H1 (cell line): ENCODE measurements at regions not wholly inside any gene's neighbourhood (a gene's known extent, or its start where the extent isn't known, plus 50 kb on each side); places are given as distances from the start of the nearest gene placed in this dataset.

Experiments used
- CTCF ChIA-PET: fragments of 300-600 bp; sonication (Branson Sonifier 250); formaldehyde crosslinking; loops from one replicate; lab custom pipeline; 2021; ENCODE audit not compliant: partially characterized antibody; lab: Charles Lee
- POLR2A ChIA-PET: fragments of 300-600 bp; sonication (Branson Sonifier 250); formaldehyde crosslinking; loops from one replicate; lab custom pipeline; 2021; ENCODE audit warnings: inconsistent platforms; ENCODE audit not compliant: partially characterized antibody; lab: Charles Lee
- DNase-seq, 2 experiments: peaks; one replicate each; pipeline versions ENCODE4 v3.0.0 to v3.0.0-alpha.2; 2010 to 2022; ENCODE audit warnings: low spot score in 2 of 2, low read depth in 1 of 2, mixed read lengths in 1 of 2
- FAIRE-seq: peaks from 2 replicates; lab custom pipeline; 2011; peaks lifted over from hg19 to GRCh38; lab: Jason Lieb, UNC
- H2AFZ ChIP-seq: 2 replicates; pipeline ENCODE4 v1.8.1; 2012; ENCODE audit warnings: low read length, inconsistent platforms
- H2AK5ac ChIP-seq: 2 replicates; pipeline ENCODE4 v1.6.1; 2013; ENCODE audit warnings: low read depth, low read length
- H2BK120ac ChIP-seq: replicated peaks from 2 replicates; pipeline ENCODE3; 2013; ENCODE audit warnings: low read depth, low read length, inconsistent platforms
- H2BK12ac ChIP-seq: 2 replicates; pipeline ENCODE4 v1.6.1; 2013; ENCODE audit warnings: low read depth, low read length
- H2BK15ac ChIP-seq: 2 replicates; pipeline ENCODE4 v1.6.1; 2013; ENCODE audit warnings: low read length
- H2BK20ac ChIP-seq: 2 replicates; pipeline ENCODE4 v1.6.1; 2013; ENCODE audit warnings: low read length
- H2BK5ac ChIP-seq: 2 replicates; pipeline ENCODE4 v1.6.1; 2013; ENCODE audit warnings: low read depth, low read length
- H3K14ac ChIP-seq: 2 replicates; pipeline ENCODE4 v1.6.1; 2013; ENCODE audit warnings: inconsistent platforms; ENCODE audit not compliant: insufficient read length
- H3K18ac ChIP-seq: 2 replicates; pipeline ENCODE4 v1.6.1; 2013; ENCODE audit warnings: low read length; ENCODE audit errors: extremely low read depth
- H3K23ac ChIP-seq: 2 replicates; pipeline ENCODE4 v1.6.1; 2013; ENCODE audit warnings: inconsistent platforms; ENCODE audit not compliant: insufficient read length
- H3K23me2 ChIP-seq: 2 replicates; pipeline ENCODE4 v1.6.1; 2013; ENCODE audit warnings: low read depth, low read length
- H3K27ac ChIP-seq: 2 replicates; pipeline ENCODE4 v1.6.1; 2011; ENCODE audit warnings: low read depth, low read length, inconsistent platforms
- H3K27me3 ChIP-seq, 4 experiments: replicated peaks in 1 of 4; 1 replicate in 1 of 4; 2 replicates in 3 of 4; pipeline versions ENCODE4 v1.6.1 to v1.8.1; 2011 to 2013; ENCODE audit warnings: low read length in 3 of 4, mild to moderate bottlenecking in 3 of 4, inconsistent platforms in 2 of 4, mixed read lengths in 2 of 4, moderate library complexity in 1 of 4; ENCODE audit not compliant: control insufficient read depth in 3 of 4, insufficient read depth in 3 of 4; ENCODE audit errors: extremely low read depth in 1 of 4
- H3K36me3 ChIP-seq, 4 experiments: 2 replicates each; pipeline versions ENCODE4 v1.6.1 to v1.8.1; 2011 to 2013; ENCODE audit warnings: mild to moderate bottlenecking in 4 of 4, low read length in 3 of 4, moderate library complexity in 2 of 4, control low read depth in 1 of 4, inconsistent platforms in 1 of 4; ENCODE audit not compliant: insufficient read depth in 4 of 4, control insufficient read depth in 2 of 4
- H3K4ac ChIP-seq: replicated peaks from 2 replicates; pipeline ENCODE3; 2013; ENCODE audit warnings: low read length, low read depth, mixed read lengths, inconsistent platforms; ENCODE audit not compliant: insufficient read length
- H3K4me1 ChIP-seq, 4 experiments: replicated peaks in 1 of 4; 1 replicate in 1 of 4; 2 replicates in 3 of 4; pipeline versions ENCODE4 v1.6.1 to v1.8.1; 2011 to 2013; ENCODE audit warnings: low read length in 3 of 4, inconsistent platforms in 2 of 4, mixed read lengths in 1 of 4; ENCODE audit not compliant: insufficient read depth in 4 of 4, control insufficient read depth in 3 of 4
- H3K4me2 ChIP-seq, 2 experiments: 2 replicates each; pipeline versions ENCODE4 v1.6.1 to v1.8.1; 2011 to 2013; ENCODE audit warnings: low read depth in 2 of 2, low read length in 2 of 2, control low read depth in 1 of 2, inconsistent platforms in 1 of 2, mild to moderate bottlenecking in 1 of 2; ENCODE audit not compliant: insufficient read depth in 1 of 2
- H3K4me3 ChIP-seq, 4 experiments: fragments of 200-600, 300-600 bp in 1 of 4; sonication (generic), shearing (Covaris generic), sonication (Bioruptor Twin) in 1 of 4; 2 replicates each; pipeline versions ENCODE4 v1.5.1 to v1.8.1; 2011 to 2016; ENCODE audit warnings: low read length in 4 of 4, low read depth in 3 of 4, control low read depth in 2 of 4, inconsistent platforms in 2 of 4, mild to moderate bottlenecking in 2 of 4, mixed read lengths in 1 of 4, moderate library complexity in 1 of 4; ENCODE audit not compliant: insufficient read depth in 2 of 4; ENCODE audit errors: extremely low read depth in 1 of 4
- H3K56ac ChIP-seq: replicated peaks from 2 replicates; pipeline ENCODE3; 2013; ENCODE audit warnings: low read depth, mild to moderate bottlenecking, mixed read lengths, low read length, inconsistent platforms; ENCODE audit not compliant: insufficient read length
- H3K79me1 ChIP-seq: 2 replicates; pipeline ENCODE4 v1.6.1; 2013; ENCODE audit warnings: low read depth, low read length, control low read depth
- H3K79me2 ChIP-seq, 2 experiments: 2 replicates each; pipeline versions ENCODE4 v1.6.1 to v1.8.1; 2012 to 2013; ENCODE audit warnings: low read length in 2 of 2, mild to moderate bottlenecking in 2 of 2, inconsistent platforms in 1 of 2; ENCODE audit not compliant: insufficient read depth in 2 of 2, control insufficient read depth in 1 of 2
- H3K9ac ChIP-seq, 4 experiments: replicated peaks in 1 of 4; 1 replicate in 1 of 4; 2 replicates in 3 of 4; pipeline versions ENCODE4 v1.6.1 to v1.8.1; 2011 to 2013; ENCODE audit warnings: low read depth in 3 of 4, low read length in 3 of 4, control low read depth in 2 of 4, mild to moderate bottlenecking in 2 of 4, moderate library complexity in 2 of 4, inconsistent platforms in 1 of 4; ENCODE audit errors: extremely low read depth in 1 of 4
- H3K9me3 ChIP-seq, 2 experiments: 2 replicates each; pipeline versions ENCODE4 v1.6.1 to v1.8.1; 2012 to 2013; ENCODE audit warnings: mild to moderate bottlenecking in 2 of 2, moderate library complexity in 2 of 2, control low read depth in 1 of 2, inconsistent platforms in 1 of 2, low read depth in 1 of 2, low read length in 1 of 2, mixed read lengths in 1 of 2; ENCODE audit not compliant: insufficient read depth in 2 of 2
- H4K20me1 ChIP-seq, 2 experiments: replicated peaks in 1 of 2; 2 replicates each; pipeline versions ENCODE3 to v1.8.1; 2011 to 2013; ENCODE audit warnings: inconsistent platforms in 2 of 2, low read length in 2 of 2, mild to moderate bottlenecking in 1 of 2; ENCODE audit not compliant: insufficient read depth in 2 of 2, control insufficient read depth in 1 of 2
- H4K5ac ChIP-seq: 2 replicates; pipeline ENCODE4 v1.6.1; 2013; ENCODE audit warnings: low read length, low read depth, mixed read lengths, inconsistent platforms; ENCODE audit not compliant: insufficient read length
- H4K8ac ChIP-seq: 2 replicates; pipeline ENCODE4 v1.8.0; 2013; ENCODE audit warnings: mild to moderate bottlenecking, moderate library complexity, low read length, inconsistent platforms; ENCODE audit not compliant: insufficient read depth; ENCODE audit errors: extremely low read depth
- H4K91ac ChIP-seq: replicated peaks from 2 replicates; pipeline ENCODE3; 2013; ENCODE audit warnings: low read length, mixed read lengths, inconsistent platforms; ENCODE audit not compliant: insufficient read length
- EP300 ChIP-seq, 2 experiments: IDR thresholded peaks; 1 replicate in 1 of 2; 2 replicates in 1 of 2; pipeline ENCODE4 v1.6.1; 2011 to 2012; ENCODE audit warnings: low read depth in 2 of 2, low read length in 2 of 2, mild to moderate bottlenecking in 2 of 2, borderline replicate concordance in 1 of 2, inconsistent platforms in 1 of 2, moderate library complexity in 1 of 2
- KDM5A ChIP-seq: fragments of 200-600 bp; IDR thresholded peaks from 2 replicates; pipeline ENCODE4 v1.7.1; 2012; ENCODE audit warnings: mild to moderate bottlenecking, low read length, inconsistent platforms, mixed read lengths
- TCF12 ChIP-seq: IDR thresholded peaks from 2 replicates; pipeline ENCODE4 v1.6.1; 2011; ENCODE audit warnings: low read depth, mild to moderate bottlenecking, low read length
- WGBS, 2 experiments: shearing (Covaris generic) in 1 of 2; methylation state at CpG; one replicate each; pipeline versions ENCODE4 v1.1.6 to v1.1.7; 2013 to 2015; ENCODE audit warnings: low lambda C conversion rate in 2 of 2, mixed read lengths in 2 of 2, inconsistent platforms in 1 of 2, low coverage in 1 of 2, missing lambda C conversion rate in 1 of 2; ENCODE audit not compliant: insufficient replicate concordance in 2 of 2, insufficient coverage in 1 of 2, insufficient read length in 1 of 2; ENCODE audit errors: extremely low coverage in 1 of 2, missing lambda C conversion rate in 1 of 2; 5-methylcytosine and 5-hydroxymethylcytosine counted together

DNA sequence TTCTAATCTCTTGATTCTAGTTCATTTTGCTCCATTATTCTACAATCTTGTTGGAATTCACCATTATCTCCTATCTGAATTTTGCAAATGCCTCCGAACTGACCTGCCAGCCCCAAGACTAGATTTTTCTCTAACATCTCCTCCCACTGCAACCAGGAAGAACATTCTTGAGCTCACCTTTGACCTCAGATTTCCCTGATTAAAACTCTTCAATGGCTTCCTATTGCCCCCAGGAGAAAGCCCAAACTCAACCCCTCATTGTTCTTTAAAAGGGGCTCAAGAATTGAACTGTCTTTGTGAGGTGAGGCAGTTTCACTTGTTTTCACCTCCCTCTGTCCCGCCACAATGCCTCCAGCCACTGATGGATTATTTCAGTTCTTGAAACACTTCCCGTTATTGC is 784.6 kb upstream of the ZEB2 start:
- no peak overlapping the region for H2BK120ac ChIP-seq
- no peak overlapping the region for H3K23ac ChIP-seq
- H3K27me3 ChIP-seq = no peaks in the 10 kb centered on the region
- H3K79me2 ChIP-seq = no peaks in the 10 kb centered on the region
- no peaks in the 10 kb centered on the region for H3K79me1 ChIP-seq
- no peak overlapping the region for H3K18ac ChIP-seq
- no peak for TF ChIP-seq KDM5A
- TF ChIP-seq TCF12 = no peak
- no peak for TF ChIP-seq EP300 (IDR thresholded peaks at IDR 0.05; ENCODE audit: borderline replicate concordance in 1 of 2, low read depth in 2 of 2, low read length in 2 of 2)
- H2BK12ac ChIP-seq = no peak overlapping the region
- H4K8ac ChIP-seq = no peak overlapping the region
- ChIA-PET POLR2A (no interaction called here), CTCF (interaction anchor here (1.2 kb wide), 1 partner anchor 448 kb away, joined by 3 read pairs; no protein-coding TSS in a partner anchor)
- H3K4me2 ChIP-seq = no peak overlapping the region
- H3K9ac ChIP-seq = no peak overlapping the region
- no peaks in the 10 kb centered on the region for H3K36me3 ChIP-seq
- no peak overlapping the region for H2BK20ac ChIP-seq
- no peaks in the 10 kb centered on the region for H3K9me3 ChIP-seq
- no peak for DNase-seq
- H2BK5ac ChIP-seq = no peak overlapping the region
- no peaks in the 10 kb centered on the region for H3K4me1 ChIP-seq
- WGBS, 2 experiments = 91% methylated on average over 3 of the region's 3 CpGs; no CpG with 5 or more reads in 1 of the 2 experiments
- H4K91ac ChIP-seq = peak overlapping the region; percentile 42
- H4K5ac ChIP-seq = no peak overlapping the region
- no peak overlapping the region for H3K4me3 ChIP-seq
- FAIRE-seq = no peak
- H3K14ac ChIP-seq = no peak overlapping the region
- H2AFZ ChIP-seq = no peak overlapping the region
- no peaks in the 10 kb centered on the region for H3K23me2 ChIP-seq
- H2AK5ac ChIP-seq = no peak overlapping the region
- no peak overlapping the region for H3K4ac ChIP-seq
- H2BK15ac ChIP-seq = no peak overlapping the region
- no peaks in the 10 kb centered on the region for H4K20me1 ChIP-seq
- no peak overlapping the region for H3K56ac ChIP-seq
- H3K27ac ChIP-seq = no peak overlapping the region
